PC-9 (cell line): ENCODE measurements at regions not wholly inside any gene's neighbourhood (a gene's known extent, or its start where the extent isn't known, plus 50 kb on each side); places are given as distances from the start of the nearest gene placed in this dataset.
A peak's percentile ranks its signal among the peaks of the same experiment; 100 is the strongest.

Experiments
- BruUV-seq: library from RNA; stranded (reverse); fragments of 400-500 nt; replicated peaks from 2 replicates; lab custom pipeline; 2021; lab: Mats Ljungman, UMichigan
- CTCF ChIA-PET: fragments of 300-600 bp; sonication (Branson Sonifier 250); formaldehyde crosslinking; loops from one replicate; lab custom pipeline; 2022; ENCODE audit warnings: antibody characterized with exemption; lab: Charles Lee
- POLR2A ChIA-PET: fragments of 300-600 bp; sonication (Branson Sonifier 250); formaldehyde crosslinking; loops from one replicate; lab custom pipeline; 2022; ENCODE audit warnings: antibody characterized with exemption; ENCODE audit not compliant: unreplicated experiment; lab: Charles Lee
- DNase-seq, 2 experiments: peaks; one replicate each; pipeline versions ENCODE4 v3.0.0 to v3.0.0-alpha.2; 2015 to 2022; ENCODE audit warnings: mixed read lengths in 1 of 2
- H2AFZ ChIP-seq: fragments of 200-600 bp; sonication (generic); 2 replicates; pipeline ENCODE4 v1.8.1; 2017; ENCODE audit warnings: antibody characterized with exemption
- H3F3A ChIP-seq: fragments of 200-600 bp; sonication (generic); 2 replicates; pipeline ENCODE4 v1.8.1; 2017; ENCODE audit warnings: antibody characterized with exemption, mild to moderate bottlenecking, low read depth; ENCODE audit not compliant: insufficient read depth
- H3K27ac ChIP-seq: fragments of 200-600 bp; sonication (generic); 2 replicates; pipeline ENCODE4 v1.6.1; 2016; ENCODE audit warnings: mixed run types
- H3K27me3 ChIP-seq: fragments of 200-600 bp; sonication (generic); 2 replicates; pipeline ENCODE4 v1.6.1; 2016; ENCODE audit warnings: low read depth, mixed run types; ENCODE audit not compliant: insufficient read depth
- H3K36me3 ChIP-seq: fragments of 200-600 bp; sonication (generic); 2 replicates; pipeline ENCODE4 v1.6.1; 2016; ENCODE audit warnings: low read depth, mixed run types
- H3K4me1 ChIP-seq: fragments of 200-600 bp; sonication (generic); replicated peaks from 2 replicates; pipeline ENCODE4 v1.6.1; 2016; ENCODE audit warnings: mixed run types; ENCODE audit not compliant: insufficient read depth
- H3K4me2 ChIP-seq: fragments of 200-600 bp; sonication (generic); 2 replicates; pipeline ENCODE4 v1.6.1; 2017; ENCODE audit warnings: mixed run types
- H3K4me3 ChIP-seq: fragments of 200-600 bp; sonication (generic); 2 replicates; pipeline ENCODE4 v1.6.1; 2016; ENCODE audit warnings: mixed run types
- H3K79me2 ChIP-seq: fragments of 200-600 bp; sonication (generic); 2 replicates; pipeline ENCODE4 v1.6.1; 2017; ENCODE audit warnings: low read depth, mixed run types
- H3K9me2 ChIP-seq: fragments of 200-600 bp; sonication (generic); 2 replicates; pipeline ENCODE4 v1.8.1; 2017; ENCODE audit warnings: mild to moderate bottlenecking; ENCODE audit not compliant: insufficient read depth
- H3K9me3 ChIP-seq: fragments of 200-600 bp; sonication (generic); 2 replicates; pipeline ENCODE4 v1.8.1; 2016; ENCODE audit warnings: low read depth; ENCODE audit not compliant: insufficient read depth
- H4K20me1 ChIP-seq: fragments of 200-600 bp; sonication (generic); 2 replicates; pipeline ENCODE4 v1.8.1; 2017; ENCODE audit not compliant: insufficient read depth
- CTCF ChIP-seq: fragments of 200-600 bp; sonication (generic); conservative IDR thresholded peaks from 2 replicates; pipeline ENCODE4 v1.6.1; 2017; ENCODE audit warnings: mixed run types, antibody characterized with exemption, mild to moderate bottlenecking, moderate library complexity
- EZH2 ChIP-seq: fragments of 200-600 bp; sonication (generic); IDR thresholded peaks from 2 replicates; pipeline ENCODE4 v1.8.0; 2017; ENCODE audit warnings: antibody characterized with exemption, low read depth
- intact Hi-C: fragments of 100-400 bp; cut with micrococcal nuclease; formaldehyde crosslinking; loops from one replicate; pipeline ENCODE4 v1.10.0; 2022; ENCODE audit not compliant: unreplicated experiment

GRCh38 chr15:96049323-96049722 is 281.2 kb upstream of the NR2F2 start:
- H3K27ac ChIP-seq: no peak overlapping the region
- peaks cover 23% of the 10 kb centered on the region for H3F3A ChIP-seq
- peak overlapping the region; percentile 45 for H3K4me2 ChIP-seq
- H3K4me3 ChIP-seq: no peak overlapping the region
- H4K20me1 ChIP-seq: no peaks in the 10 kb centered on the region
- no peaks in the 10 kb centered on the region for H3K27me3 ChIP-seq
- intact Hi-C loops: no loop called here
- no peaks in the 10 kb centered on the region for H3K9me2 ChIP-seq
- no peak for DNase-seq
- no peak overlapping the region for H2AFZ ChIP-seq
- H3K79me2 ChIP-seq: no peaks in the 10 kb centered on the region
- ChIA-PET POLR2A (no interaction called here), CTCF (interaction anchor here (0.8 kb wide), 1 partner anchor 10 kb away, joined by 5 read pairs; no protein-coding TSS in a partner anchor)
- H3K36me3 ChIP-seq: no peaks in the 10 kb centered on the region
- TF ChIP-seq CTCF (no peak), EZH2 (no peak)
- peaks cover 43% of the 10 kb centered on the region for H3K4me1 ChIP-seq
- H3K9me3 ChIP-seq: no peaks in the 10 kb centered on the region
- BruUV-seq: no TSS peak

GRCh38 chr15:96049766-96050165 is 280.7 kb upstream of the NR2F2 start:
- Histone ChIP-seq H3K27me3 (no peaks in the 10 kb centered on the region), H3K4me1 (peaks cover 47% of the 10 kb centered on the region), H3K4me2 (peak overlapping the region; percentile 45), H3K79me2 (no peaks in the 10 kb centered on the region), H3F3A (peaks cover 26% of the 10 kb centered on the region), H4K20me1 (no peaks in the 10 kb centered on the region), H3K9me2 (no peaks in the 10 kb centered on the region), H3K36me3 (no peaks in the 10 kb centered on the region), H3K9me3 (no peaks in the 10 kb centered on the region), H3K27ac (no peak overlapping the region), H3K4me3 (no peak overlapping the region), H2AFZ (no peak overlapping the region)
- intact Hi-C loops: loop anchor here (5.0 to 10.0 kb wide), 3 partner anchors 123 to 275 kb away; no protein-coding TSS in a partner anchor
- BruUV-seq: no TSS peak
- ChIA-PET POLR2A (no interaction called here), CTCF (no interaction called here)
- DNase-seq: peak in 1 of 2 experiments; percentile 49
- TF ChIP-seq CTCF: no peak
- TF ChIP-seq EZH2: no peak

GRCh38 chr15:96051598-96051997 is 278.9 kb upstream of the NR2F2 start:
- no peak for DNase-seq
- TF ChIP-seq EZH2: no peak
- no peak for TF ChIP-seq CTCF
- no peaks in the 10 kb centered on the region for H3K9me2 ChIP-seq
- H3K27me3 ChIP-seq: no peaks in the 10 kb centered on the region
- peaks cover 53% of the 10 kb centered on the region for H3K4me1 ChIP-seq
- no peaks in the 10 kb centered on the region for H3K9me3 ChIP-seq
- H3K4me3 ChIP-seq: no peak overlapping the region
- H2AFZ ChIP-seq: no peak overlapping the region
- H3K4me2 ChIP-seq: peak overlapping the region; percentile 96; the same call in 1 of the 2 replicates
- CTCF ChIA-PET: no interaction called here
- no peaks in the 10 kb centered on the region for H4K20me1 ChIP-seq
- BruUV-seq: no TSS peak
- no peaks in the 10 kb centered on the region for H3K79me2 ChIP-seq
- intact Hi-C loops: loop anchor here (5.0 to 10.0 kb wide), 3 partner anchors 121 to 277 kb away; no protein-coding TSS in a partner anchor
- peaks cover 28% of the 10 kb centered on the region for H3F3A ChIP-seq
- no peak overlapping the region; the same call in 1 of the 2 replicates for H3K27ac ChIP-seq
- H3K36me3 ChIP-seq: no peaks in the 10 kb centered on the region
- POLR2A ChIA-PET: no interaction called here
